NB4 (cell line): ENCODE measurements at regions not wholly inside any gene's neighbourhood (a gene's known extent, or its start where the extent isn't known, plus 50 kb on each side); places are given as distances from the start of the nearest gene placed in this dataset.

ENCODE experiments used
- DNase-seq: peaks from one replicate; pipeline ENCODE4 v3.0.0; 2010; ENCODE audit warnings: low read depth
- H3K4me3 ChIP-seq: one replicate; pipeline ENCODE4 v1.5.1; 2011; ENCODE audit warnings: mild to moderate bottlenecking, low read depth, low read length, moderate library complexity
- MYC ChIP-seq: IDR thresholded peaks from 2 replicates; pipeline ENCODE4 v1.6.1; 2011; ENCODE audit warnings: low read depth, low read length
- POLR2A ChIP-seq: IDR thresholded peaks from 2 replicates; pipeline ENCODE4 v1.6.1; 2011; ENCODE audit warnings: mild to moderate bottlenecking; ENCODE audit not compliant: insufficient read length; ENCODE audit errors: extremely low read depth
- TF ChIP-seq, protein P1 (sequence below): IDR thresholded peaks from 2 replicates; pipeline ENCODE4 v1.6.1; 2011; ENCODE audit warnings: low read depth, low read length
- TF ChIP-seq, protein P2 (sequence below): IDR thresholded peaks from one replicate; pipeline ENCODE4 v1.5.1; 2012; ENCODE audit warnings: low read depth, low read length

DNA sequence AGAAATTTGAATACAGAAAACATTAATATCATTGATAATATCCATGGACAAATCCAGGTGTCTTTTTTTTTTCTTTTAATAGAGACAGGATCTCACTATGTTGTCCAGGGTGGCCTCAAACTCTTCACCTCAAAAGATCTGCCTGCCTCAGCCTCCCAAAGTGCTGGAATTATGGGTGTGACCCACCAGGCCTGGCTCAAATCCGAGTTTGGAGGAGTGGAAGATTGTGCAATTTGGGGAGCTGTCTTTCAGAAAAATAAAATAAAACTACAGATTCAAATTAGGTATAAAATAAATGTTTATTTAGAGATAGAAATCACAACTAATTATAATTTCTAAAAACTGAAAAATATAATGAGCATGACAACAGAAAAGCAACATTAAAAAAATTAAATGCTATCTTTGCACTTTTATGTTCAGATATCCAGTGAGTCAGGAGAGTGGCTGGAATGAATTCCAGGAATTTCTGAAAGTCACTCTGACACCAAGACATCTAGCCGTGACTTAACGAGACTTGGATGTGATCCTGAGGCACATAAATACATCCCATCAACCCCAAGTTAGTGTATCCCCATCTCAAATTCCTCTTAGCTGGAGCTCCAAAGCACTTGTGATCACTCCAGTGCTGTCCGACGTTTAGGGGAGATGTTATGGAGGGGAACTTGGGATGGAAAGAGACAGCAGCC lies 128.6 kb upstream of the THY1 start:
- no peak overlapping the region for H3K4me3 ChIP-seq
- TF ChIP-seq MYC (no peak), POLR2A (no peak)
- TF ChIP-seq, protein P1, sequence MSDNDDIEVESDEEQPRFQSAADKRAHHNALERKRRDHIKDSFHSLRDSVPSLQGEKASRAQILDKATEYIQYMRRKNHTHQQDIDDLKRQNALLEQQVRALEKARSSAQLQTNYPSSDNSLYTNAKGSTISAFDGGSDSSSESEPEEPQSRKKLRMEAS, result no peak
- TF ChIP-seq, protein P2, sequence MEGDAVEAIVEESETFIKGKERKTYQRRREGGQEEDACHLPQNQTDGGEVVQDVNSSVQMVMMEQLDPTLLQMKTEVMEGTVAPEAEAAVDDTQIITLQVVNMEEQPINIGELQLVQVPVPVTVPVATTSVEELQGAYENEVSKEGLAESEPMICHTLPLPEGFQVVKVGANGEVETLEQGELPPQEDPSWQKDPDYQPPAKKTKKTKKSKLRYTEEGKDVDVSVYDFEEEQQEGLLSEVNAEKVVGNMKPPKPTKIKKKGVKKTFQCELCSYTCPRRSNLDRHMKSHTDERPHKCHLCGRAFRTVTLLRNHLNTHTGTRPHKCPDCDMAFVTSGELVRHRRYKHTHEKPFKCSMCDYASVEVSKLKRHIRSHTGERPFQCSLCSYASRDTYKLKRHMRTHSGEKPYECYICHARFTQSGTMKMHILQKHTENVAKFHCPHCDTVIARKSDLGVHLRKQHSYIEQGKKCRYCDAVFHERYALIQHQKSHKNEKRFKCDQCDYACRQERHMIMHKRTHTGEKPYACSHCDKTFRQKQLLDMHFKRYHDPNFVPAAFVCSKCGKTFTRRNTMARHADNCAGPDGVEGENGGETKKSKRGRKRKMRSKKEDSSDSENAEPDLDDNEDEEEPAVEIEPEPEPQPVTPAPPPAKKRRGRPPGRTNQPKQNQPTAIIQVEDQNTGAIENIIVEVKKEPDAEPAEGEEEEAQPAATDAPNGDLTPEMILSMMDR, result no peak
- DNase-seq, result no peak

DNA sequence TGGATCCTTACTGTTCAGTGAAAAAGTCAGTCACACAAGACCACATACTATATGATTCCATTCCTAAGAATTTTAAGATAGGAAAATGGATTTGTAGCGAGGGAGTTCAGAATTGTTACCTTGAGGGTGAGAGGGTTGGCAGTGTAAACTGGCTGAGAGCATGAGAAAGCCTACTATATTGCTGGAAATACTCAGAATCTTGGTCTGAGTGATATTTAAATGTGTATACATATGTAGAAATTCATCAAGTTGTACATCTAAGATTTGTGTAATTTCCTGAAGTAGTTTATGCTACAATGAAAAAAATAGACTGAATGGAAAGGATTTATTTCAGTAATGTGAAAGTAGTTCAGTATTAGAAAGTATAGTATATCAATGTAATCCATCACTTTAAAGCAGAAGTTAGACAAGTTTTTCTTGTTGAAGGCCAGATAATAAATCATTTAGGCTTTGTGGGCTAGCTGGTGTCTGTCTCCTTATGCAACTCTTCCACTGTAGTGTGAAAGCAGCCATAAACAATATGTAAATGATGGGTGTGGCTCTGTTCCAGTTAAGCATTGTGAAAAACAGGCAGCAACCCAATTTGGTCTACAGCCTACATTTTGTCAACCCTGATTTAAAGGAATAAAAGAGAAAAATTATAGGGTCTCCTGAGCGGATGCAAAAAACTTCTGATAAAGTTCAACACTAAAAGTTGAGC lies 127.2 kb upstream of the THY1 start:
- DNase-seq, result no peak
- H3K4me3 ChIP-seq, result no peak overlapping the region
- no peak for TF ChIP-seq POLR2A
- TF ChIP-seq, protein P2, result no peak

DNA sequence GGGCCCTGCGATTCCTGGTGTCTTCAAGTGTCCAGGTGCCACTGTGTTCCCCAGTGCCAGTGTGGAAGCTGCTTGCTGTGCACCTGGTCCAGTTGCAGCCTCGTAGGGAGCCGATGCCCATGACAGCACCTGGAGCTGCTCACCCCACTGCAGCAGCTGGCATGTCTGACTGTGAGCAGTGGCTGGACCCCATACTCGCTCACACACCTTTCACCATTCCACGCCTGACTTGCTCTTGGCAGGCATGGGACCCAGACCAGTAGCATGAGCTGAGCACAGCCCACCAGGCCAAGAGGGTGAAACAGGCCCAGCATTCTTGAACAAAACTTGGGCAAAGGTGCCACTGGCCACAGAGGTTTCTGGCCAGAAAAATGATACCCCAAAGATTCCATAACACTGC lies 124.5 kb upstream of the THY1 start:
- DNase-seq, result no peak
- TF ChIP-seq POLR2A, result no peak
- no peak for TF ChIP-seq MYC
- TF ChIP-seq, protein P1, result no peak
- TF ChIP-seq, protein P2, result no peak
- no peak overlapping the region for H3K4me3 ChIP-seq

GRCh38 chr11:119545978-119546915 lies 123.3 kb upstream of the THY1 start:
- DNase-seq, result no peak
- TF ChIP-seq POLR2A (no peak), MYC (no peak)
- TF ChIP-seq, protein P2, result no peak
- TF ChIP-seq, protein P1, result no peak
- no peak overlapping the region for H3K4me3 ChIP-seq

GRCh38 chr11:119540370-119541125 lies 117.6 kb upstream of the THY1 start:
- TF ChIP-seq, protein P1, result no peak
- TF ChIP-seq POLR2A (no peak), MYC (no peak)
- TF ChIP-seq, protein P2, result no peak
- H3K4me3 ChIP-seq, result no peak overlapping the region
- DNase-seq, result no peak
